Iris pigment epithelial cell (primary cell): ENCODE measurements at regions not wholly inside any gene's neighbourhood (a gene's known extent, or its start where the extent isn't known, plus 50 kb on each side); places are given as distances from the start of the nearest gene placed in this dataset.
"Not testable (repeated sequence)": the region's sequence is repeated elsewhere in the genome, so short reads cannot be mapped to it uniquely, and the experiment has no call there.

Experiments used
- DNase-seq: peaks from one replicate; pipeline ENCODE4 v3.0.0-alpha.2; 2011; ENCODE audit warnings: low read depth

- DNase-seq, result not testable (repeated sequence)
These were observed 198.1 kb downstream of the FOXD4L6 start for GRCh38 chr9:40930426-40930825.

GRCh38 chr9:40929488-40929845, 199.0 kb downstream of the FOXD4L6 start:
- DNase-seq, result not testable (repeated sequence)

DNA sequence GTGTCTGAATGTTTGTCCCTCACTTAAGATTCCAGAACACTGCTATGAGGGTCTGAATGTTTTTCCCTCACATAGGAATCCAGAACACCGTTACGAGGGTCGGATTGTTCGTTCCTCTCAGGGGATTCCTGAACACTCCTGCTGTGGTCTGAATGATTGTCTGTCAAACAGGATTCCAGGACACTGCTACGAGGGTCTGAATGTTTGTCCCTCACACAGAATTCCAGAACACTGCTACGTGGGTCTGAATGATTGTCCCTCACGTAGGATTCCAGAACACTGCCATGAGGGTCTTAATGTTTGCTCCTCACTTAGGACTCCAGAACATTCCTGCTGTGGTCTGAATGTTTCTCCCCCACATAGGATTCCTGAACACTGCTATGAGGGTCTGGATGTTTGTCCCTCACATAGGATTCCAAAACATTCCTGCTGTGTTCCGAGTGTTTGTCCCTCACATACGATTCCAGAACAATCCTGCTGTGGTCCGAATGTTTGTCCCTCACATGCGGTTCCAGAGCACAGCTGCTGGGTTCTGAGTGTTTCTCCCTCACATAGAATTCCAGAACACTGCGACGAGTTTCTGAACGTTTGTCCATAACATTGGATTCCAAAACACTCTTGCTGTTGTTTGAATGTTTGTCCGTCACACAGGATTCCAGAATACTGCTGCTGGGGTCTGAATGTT, 199.5 kb downstream of the FOXD4L6 start:
- DNase-seq, result no peak

GRCh38 chr9:40927851-40928802, 200.4 kb downstream of the FOXD4L6 start:
- no peak for DNase-seq

DNA sequence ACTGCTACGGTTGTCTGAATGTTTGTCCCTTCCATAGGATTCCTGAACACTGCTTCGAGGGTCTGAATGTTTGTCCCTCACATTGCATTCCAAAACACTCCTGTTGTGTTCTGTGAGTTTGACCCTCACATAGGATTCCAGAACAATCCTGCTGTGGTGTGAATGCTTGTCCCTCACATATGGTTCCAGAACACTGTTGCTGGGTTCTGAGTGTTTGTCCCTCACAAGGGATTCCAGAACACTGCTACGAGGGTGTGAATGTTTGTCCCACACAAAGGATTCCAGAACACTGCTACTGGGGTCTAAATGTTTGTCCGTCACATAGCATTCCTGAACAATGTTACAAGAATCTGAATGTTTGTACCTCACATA, 201.2 kb downstream of the FOXD4L6 start:
- DNase-seq, result no peak

DNA sequence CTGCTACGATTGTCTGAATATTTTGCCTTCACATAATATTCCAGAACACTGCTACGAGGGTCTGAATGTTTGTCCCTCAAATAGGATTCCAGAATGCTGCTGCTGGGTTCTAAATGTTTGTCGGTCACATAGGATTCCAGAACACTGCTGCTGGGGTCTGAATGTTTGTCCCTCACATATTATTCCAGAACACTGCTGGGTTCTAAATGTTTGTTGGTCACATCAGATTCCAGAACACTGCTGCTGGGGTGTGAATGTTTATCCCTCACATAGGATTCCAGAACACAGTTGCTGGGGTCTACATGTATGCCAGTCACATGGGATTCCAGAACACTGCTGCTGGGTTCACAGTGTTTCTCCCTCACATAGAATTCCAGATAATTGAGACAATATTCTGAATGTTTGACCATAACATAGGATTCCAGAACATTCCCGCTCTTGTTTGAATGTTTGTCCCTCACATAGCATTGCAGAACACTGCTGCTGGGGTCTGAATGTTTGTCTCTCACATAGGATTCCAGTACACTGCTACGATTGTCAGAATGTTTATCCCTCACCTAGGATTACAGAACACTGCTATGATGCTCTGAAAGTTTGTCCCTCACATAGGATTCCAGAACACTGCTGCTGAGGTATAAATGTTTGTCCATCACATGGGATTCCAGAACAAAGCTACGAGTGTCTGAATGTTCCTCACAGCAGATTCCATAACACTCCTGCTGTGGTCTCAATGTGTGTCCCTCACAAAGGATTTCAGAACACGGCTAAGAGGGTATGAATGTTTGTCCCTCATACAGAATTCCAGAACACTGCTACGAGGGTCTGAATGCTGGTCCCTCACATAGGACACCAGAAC, 201.8 kb downstream of the FOXD4L6 start:
- no peak for DNase-seq

DNA sequence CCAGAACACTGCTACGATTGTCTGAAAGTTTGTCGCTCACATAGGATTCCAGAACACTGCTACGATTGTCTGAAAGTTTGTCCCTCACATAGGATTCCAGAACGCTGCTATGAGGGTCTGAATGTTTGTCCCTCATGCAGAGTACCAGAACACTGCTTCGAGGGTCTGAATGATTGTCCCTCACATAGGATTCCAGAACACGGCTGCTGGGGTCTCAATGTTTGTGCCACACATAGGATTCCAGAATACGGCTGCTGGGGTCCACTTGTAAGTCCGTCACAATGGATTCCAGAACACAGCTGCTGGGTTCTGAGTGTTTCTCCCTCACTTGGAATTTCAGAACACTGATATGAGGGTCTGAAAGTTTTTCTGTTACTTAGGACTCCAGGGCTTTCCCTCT, 203.3 kb downstream of the FOXD4L6 start:
- no peak for DNase-seq

DNA sequence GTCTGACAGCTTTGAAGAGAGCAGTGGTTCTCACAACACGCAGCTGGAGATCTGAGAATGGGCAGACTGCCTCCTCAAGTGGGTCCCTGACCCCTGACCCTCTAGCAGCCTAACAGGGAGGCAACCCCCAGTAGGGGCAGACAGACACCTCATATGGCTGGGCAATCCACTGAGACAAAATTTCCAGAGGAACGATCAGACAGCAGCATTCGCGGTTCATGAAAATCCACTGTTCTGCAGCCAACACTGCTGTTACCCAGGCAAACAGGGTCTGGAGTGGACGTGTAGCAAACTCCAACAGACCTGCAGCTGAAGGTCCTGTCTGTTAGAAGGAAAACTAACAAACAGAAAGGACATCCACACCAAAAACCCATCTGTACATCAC, 212.1 kb downstream of the FOXD4L6 start:
- not testable (repeated sequence) for DNase-seq

DNA sequence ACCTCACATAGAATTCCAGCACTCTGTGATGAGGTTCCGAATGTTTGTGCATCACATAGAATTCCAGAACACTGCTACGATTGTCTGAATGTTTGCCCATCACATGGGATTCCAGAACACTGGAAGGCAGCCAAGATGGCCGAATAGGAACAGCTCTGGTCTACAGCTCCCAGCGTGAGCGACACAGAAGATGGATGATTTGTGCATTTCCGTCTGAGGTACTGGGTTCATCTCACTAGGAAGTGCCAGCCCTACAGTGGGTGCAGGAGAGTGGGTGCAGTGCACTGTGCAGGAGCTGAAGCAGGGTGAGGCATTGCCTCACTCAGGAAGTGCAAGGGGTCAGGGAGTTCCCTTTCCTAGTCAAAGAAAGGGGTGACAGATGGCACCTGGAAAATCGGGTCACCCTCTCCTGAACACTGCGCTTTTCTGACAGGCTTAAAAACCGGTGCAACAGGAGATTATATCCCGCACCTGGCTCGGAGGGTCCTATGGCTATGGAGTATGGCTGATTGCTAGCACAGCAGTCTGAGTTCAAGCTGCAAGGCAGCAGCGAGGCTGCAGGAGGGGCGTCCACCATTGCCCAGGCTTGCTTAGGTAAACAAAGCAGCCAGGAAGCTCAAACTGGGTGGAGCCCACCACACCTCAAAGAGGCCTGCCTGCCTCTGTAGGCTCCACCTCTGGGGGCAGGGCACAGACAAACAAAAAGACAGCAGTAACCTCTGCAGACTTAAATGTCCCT, 212.7 kb downstream of the FOXD4L6 start:
- not testable (repeated sequence) for DNase-seq

DNA sequence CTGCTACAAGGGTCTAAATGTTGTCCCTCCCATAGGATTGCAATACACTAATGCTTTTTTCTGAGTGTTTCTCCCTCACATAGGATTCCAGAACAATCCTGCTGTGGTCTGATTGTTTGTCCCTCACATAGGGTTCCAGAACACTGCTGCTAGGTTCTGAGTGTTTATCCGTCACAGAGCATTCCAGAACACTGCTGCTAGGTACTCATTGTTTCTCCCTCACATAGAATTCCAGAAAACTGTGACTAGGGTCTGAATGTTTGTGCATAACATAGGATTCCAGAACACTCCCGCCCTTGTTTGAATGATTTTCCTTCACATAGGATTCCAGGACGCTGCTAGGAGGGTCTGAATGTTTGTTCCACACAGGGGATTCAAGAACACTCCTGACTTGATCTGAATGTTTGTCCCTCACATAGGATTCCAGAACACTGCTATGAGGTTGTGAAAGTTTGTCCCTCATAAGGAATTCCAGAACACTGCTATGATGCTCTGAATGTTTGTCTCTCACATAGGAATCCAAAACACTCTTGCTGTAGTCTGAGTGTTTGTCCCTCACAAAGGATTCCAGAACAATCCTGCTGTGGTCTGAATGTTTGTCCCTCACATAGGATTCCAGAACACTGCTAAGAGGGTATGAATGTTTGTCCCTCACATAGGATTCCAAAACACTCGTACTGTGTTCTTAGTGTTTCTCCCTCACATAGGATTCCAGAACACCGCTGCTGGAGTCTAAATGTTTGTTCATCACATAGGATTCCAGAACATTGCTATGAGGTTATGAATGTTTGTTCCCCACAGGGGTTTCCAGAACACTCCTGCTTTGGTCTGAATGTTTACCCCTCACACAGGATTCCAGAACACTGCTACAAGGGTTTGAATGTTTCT, 213.5 kb downstream of the FOXD4L6 start:
- DNase-seq, result no peak

- no peak for DNase-seq
These were observed 214.4 kb downstream of the FOXD4L6 start for GRCh38 chr9:40913928-40914673.

GRCh38 chr9:40913096-40913719, 215.3 kb downstream of the FOXD4L6 start:
- DNase-seq, result no peak

- not testable (repeated sequence) for DNase-seq
These were observed 215.8 kb downstream of the FOXD4L6 start for GRCh38 chr9:40912679-40913078.

- no peak for DNase-seq
These were observed 216.8 kb downstream of the FOXD4L6 start for GRCh38 chr9:40911647-40912046.

DNA sequence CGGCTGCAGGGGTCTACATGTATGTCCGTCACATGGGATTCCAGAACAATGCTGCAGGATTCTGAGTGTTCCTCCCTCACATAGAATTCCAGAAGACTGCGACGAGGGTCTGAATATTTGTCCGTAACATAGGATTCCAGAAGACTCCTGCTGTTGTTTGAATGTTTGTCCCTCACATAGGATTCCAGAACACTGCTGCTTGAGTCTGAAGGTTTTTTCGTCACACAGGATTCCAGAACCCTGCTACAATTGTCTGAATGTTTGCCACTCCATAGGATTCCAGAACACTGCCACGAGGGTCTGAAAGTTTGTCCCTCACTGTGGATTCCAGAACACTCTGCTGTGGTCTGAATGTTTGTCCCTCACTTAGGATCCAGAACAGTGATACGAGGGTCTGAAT, 217.5 kb downstream of the FOXD4L6 start:
- DNase-seq, result not testable (repeated sequence)

GRCh38 chr9:40909821-40910220, 218.7 kb downstream of the FOXD4L6 start:
- DNase-seq, result no peak

GRCh38 chr9:40909111-40909510, 219.4 kb downstream of the FOXD4L6 start:
- DNase-seq, result not testable (repeated sequence)

DNA sequence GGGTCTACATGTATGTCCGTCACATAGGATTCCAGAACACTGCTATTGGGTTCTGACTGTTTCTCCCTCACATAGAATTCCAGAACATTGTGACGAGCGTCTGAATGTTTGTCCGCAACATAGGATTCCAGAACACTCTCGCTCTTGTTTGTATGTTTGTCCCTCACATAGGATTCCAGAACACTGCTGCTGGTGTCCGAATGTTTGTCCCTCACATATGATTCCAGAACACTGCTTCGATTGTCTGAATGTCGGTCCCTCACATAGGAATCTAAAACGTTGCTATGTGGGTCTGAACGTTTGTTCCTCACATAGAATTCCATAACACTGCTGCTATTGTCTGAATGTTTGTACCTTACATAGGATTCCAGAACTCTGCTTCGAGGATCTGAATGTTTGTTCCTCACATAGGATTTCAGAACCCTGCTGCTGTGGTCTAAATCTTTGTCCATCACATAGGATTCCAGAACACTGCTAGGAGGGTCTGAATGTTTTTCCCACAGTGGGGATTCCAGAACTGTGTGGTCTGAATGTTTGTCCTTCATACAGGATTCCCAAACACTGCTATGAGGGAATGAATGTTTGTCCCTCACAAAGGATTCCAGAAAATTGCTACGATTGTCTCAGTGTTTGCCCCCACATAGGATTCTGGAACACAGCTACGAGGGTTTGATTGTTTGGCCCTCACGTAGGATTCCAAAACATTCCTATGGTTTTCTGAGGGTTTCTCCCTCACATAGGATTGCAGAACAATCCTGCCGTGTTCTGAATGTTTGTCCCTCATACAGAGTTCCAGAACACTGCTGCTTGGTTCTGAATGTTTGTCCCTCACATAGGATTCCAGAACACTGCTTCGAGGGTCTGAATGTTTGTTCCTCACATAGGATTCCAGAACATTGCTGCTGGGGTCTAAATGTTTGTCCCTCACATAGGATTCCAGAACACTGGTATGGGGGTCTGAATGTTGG, 220.5 kb downstream of the FOXD4L6 start:
- no peak for DNase-seq
